Fibroblast of lung (primary cell): ENCODE measurements at regions not wholly inside any gene's neighbourhood (a gene's known extent, or its start where the extent isn't known, plus 50 kb on each side); places are given as distances from the start of the nearest gene placed in this dataset.

Experiments
- CTCF ChIP-seq, 2 donors: IDR thresholded peaks in 1 of 2; conservative IDR thresholded peaks in 1 of 2; 1 replicate in 1 of 2; 2 replicates in 1 of 2; pipeline ENCODE4 v1.5.1; 2011 to 2012; ENCODE audit warnings: low read length in 2 of 2, control low read depth in 1 of 2, inconsistent platforms in 1 of 2, low read depth in 1 of 2, mild to moderate bottlenecking in 1 of 2
- EZH2 ChIP-seq: IDR thresholded peaks from 2 replicates; pipeline ENCODE4 v1.5.1; 2012; ENCODE audit warnings: low read length, control low read depth, mild to moderate bottlenecking; ENCODE audit errors: missing control alignments

GRCh38 chr12:28874758-28875157 is 274.3 kb upstream of the FAR2 start:
- TF ChIP-seq CTCF (conservative IDR thresholded peaks at IDR 0.05 in 1 of 2, IDR thresholded peaks at IDR 0.05 in 1 of 2; ENCODE audit: low read depth in 1 of 2, low read length in 2 of 2) (no peak), EZH2 (no peak)
